Heart right ventricle (tissue), 16 donors: ENCODE measurements at regions not wholly inside any gene's neighbourhood (a gene's known extent, or its start where the extent isn't known, plus 50 kb on each side); places are given as distances from the start of the nearest gene placed in this dataset.

Experiments used
- ATAC-seq, 8 donors: fragments of 200-7000 bp; cut with Tn5 transposase; one replicate each; pipeline ENCODE4 v1.9.1; 2020; ENCODE audit warnings: mild to moderate bottlenecking in 8 of 8, moderate library complexity in 8 of 8, moderate number of reproducible peaks in 1 of 8
- DNase-seq, 2 donors: peaks; one replicate each; pipeline ENCODE4 v3.0.0-alpha.2; 2020
- H3K27ac ChIP-seq, 10 donors: fragments of 200-600 bp; sonication (generic) in 2 of 10; one replicate each; pipeline versions ENCODE4 v1.5.0 to v1.8.0; 2020 to 2022; ENCODE audit warnings: mild to moderate bottlenecking in 3 of 10
- H3K27me3 ChIP-seq, 7 donors: fragments of 200-600 bp; one replicate each; pipeline ENCODE4 v1.8.0; 2021 to 2022; ENCODE audit warnings: mild to moderate bottlenecking in 2 of 7
- H3K36me3 ChIP-seq, 9 donors: fragments of 200-600 bp; sonication (generic) in 1 of 9; one replicate each; pipeline versions ENCODE4 v1.5.0 to v1.8.0; 2020 to 2022; ENCODE audit warnings: mild to moderate bottlenecking in 2 of 9
- H3K4me1 ChIP-seq, 9 donors: fragments of 200-600 bp; sonication (generic) in 1 of 9; one replicate each; pipeline versions ENCODE4 v1.5.0 to v1.8.0; 2020 to 2022; ENCODE audit warnings: mild to moderate bottlenecking in 4 of 9
- H3K4me3 ChIP-seq, 10 donors: fragments of 200-600 bp; sonication (generic) in 2 of 10; one replicate each; pipeline versions ENCODE4 v1.5.0 to v1.8.0; 2020 to 2022; ENCODE audit warnings: mild to moderate bottlenecking in 7 of 10, moderate library complexity in 2 of 10
- H3K9me3 ChIP-seq, 11 donors: fragments of 200-600 bp in 10 of 11; sonication (generic) in 2 of 11; one replicate each; pipeline versions ENCODE4 v1.5.0 to v1.8.0; 2013 to 2022; ENCODE audit warnings: mild to moderate bottlenecking in 2 of 11, control low read depth in 1 of 11, moderate library complexity in 1 of 11
- CTCF ChIP-seq, 9 donors: fragments of 200-600 bp; sonication (generic) in 2 of 9; IDR thresholded peaks; one replicate each; pipeline versions ENCODE4 v1.5.0 to v1.8.0; 2021 to 2022; ENCODE audit warnings: antibody characterized with exemption in 9 of 9, mild to moderate bottlenecking in 5 of 9, moderate library complexity in 1 of 9
- WGBS, 2 donors: extraction: QIAGEN DNeasy Blood & Tissue Kit; methylation state at CpG; one replicate each; pipeline ENCODE4 v1.1.7; 2013; ENCODE audit warnings: inconsistent platforms in 1 of 2; 5-methylcytosine and 5-hydroxymethylcytosine counted together
- intact Hi-C, 10 donors: fragments of 100-400 bp; cut with DNase I; formaldehyde crosslinking; loops; one replicate each; pipeline versions ENCODE4 v1.11.1 to v1.14.2; 2022
- donor health status: Arrhythmogenic right ventricular cardiomyopathy.
- donor health status: ischemic (EF 13 %, LVEDD 7.1; RV severe dilation, severe dysfunction).
- donor health status: healthy with polysubstance abuse.
- donor health status: DM: no; HTN: yes; CAD: no.
- donor health status: DM: no; HTN: no; CAD: no.
- donor health status: ischemic (EF 25% LVEDD 6.9; RV normal size, moderate dysfunction).
- donor health status: ischemic (EF 25% LVEDD 5.7; RV mildly dilated, moderate dysfunction).
- donor health status: healthy.
- donor health status: DM: yes; HTN: yes; CAD: no.
- donor health status: Ischemic cardiomyopathy.
- donor health status: ischemic (EF 35%, LVEDD 5.7; RV mildly dilated, moderate dysfunction).
- donor health status: nonischemic (EF 11% LVEDD 7.7; RV severe dilation, severe dysfunction).
- donor health status: DM: yes; HTN: yes; CAD: no.
- donor health status: PGD.
- donor health status: ischemic (EF 29% LVEDD 5.4; RV normal size, mild dysfunction).
- donor health status: nonischemic (EF 23%, LVEDD 6.1; RV moderate dilation, normal function).

- Histone ChIP-seq H3K36me3 (no peaks in the 10 kb centered on the region), H3K4me3 (no peak overlapping the region), H3K27ac (no peak overlapping the region), H3K4me1 (no peaks in the 10 kb centered on the region), H3K27me3 (peaks cover 0 to 3% (median 0%) of the 10 kb centered on the region in 7 donors), H3K9me3 (peaks cover 0 to 9% (median 0%) of the 10 kb centered on the region in 11 donors)
- 73 to 82% methylated on average over 21 of the region's 21 CpGs for WGBS, 2 donors
- ATAC-seq (peak in 4 of 8 donors; percentile 29 to 59 (median 58)), DNase-seq (no peak)
- intact Hi-C loops: no loop called here
- no peak for TF ChIP-seq CTCF (IDR thresholded peaks at IDR 0.05)
These were observed 112.5 kb upstream of the GLI2 start for GRCh38 chr2:120622886-120623753.

GRCh38 chr2:120624061-120624737, 111.5 kb upstream of the GLI2 start:
- ATAC-seq (no peak), DNase-seq (no peak)
- 69 to 78% methylated on average over 8 of the region's 8 CpGs for WGBS, 2 donors
- Histone ChIP-seq H3K27me3 (peaks cover 0 to 12% (median 3%) of the 10 kb centered on the region in 7 donors), H3K27ac (no peak overlapping the region), H3K4me1 (no peaks in the 10 kb centered on the region), H3K4me3 (no peak overlapping the region), H3K36me3 (no peaks in the 10 kb centered on the region), H3K9me3 (peaks cover 0 to 9% (median 0%) of the 10 kb centered on the region in 11 donors)
- intact Hi-C loops: no loop called here
- TF ChIP-seq CTCF (IDR thresholded peaks at IDR 0.05): no peak

- H3K27me3 ChIP-seq: peaks cover 0 to 17% (median 7%) of the 10 kb centered on the region in 7 donors
- ATAC-seq (no peak), DNase-seq (no peak)
- no peaks in the 10 kb centered on the region for H3K36me3 ChIP-seq
- no peaks in the 10 kb centered on the region for H3K4me1 ChIP-seq
- no peak overlapping the region for H3K27ac ChIP-seq
- intact Hi-C loops: no loop called here
- 80 to 88% methylated on average over 15 of the region's 15 CpGs for WGBS, 2 donors
- H3K4me3 ChIP-seq: no peak overlapping the region
- TF ChIP-seq CTCF (IDR thresholded peaks at IDR 0.05): no peak
- H3K9me3 ChIP-seq: peaks cover 0 to 9% (median 0%) of the 10 kb centered on the region in 11 donors
These were observed 110.8 kb upstream of the GLI2 start for GRCh38 chr2:120624738-120625446.
